COLO829 (cell line): ENCODE measurements at regions not wholly inside any gene's neighbourhood (a gene's known extent, or its start where the extent isn't known, plus 50 kb on each side); places are given as distances from the start of the nearest gene placed in this dataset.

Experiments
- DNase-seq: peaks from one replicate; pipeline ENCODE4 v3.0.0; 2012; ENCODE audit warnings: low spot score

GRCh38 chr21:24222676-24223075 is 1384.6 kb downstream of the MRPL39 start:
- no peak for DNase-seq

- no peak for DNase-seq
These were observed 1386.8 kb downstream of the MRPL39 start for GRCh38 chr21:24220446-24220845.

GRCh38 chr21:24217151-24217550 is 1390.1 kb downstream of the MRPL39 start:
- no peak for DNase-seq

GRCh38 chr21:24210130-24210529 is 1397.2 kb downstream of the MRPL39 start:
- DNase-seq, result no peak

- DNase-seq, result no peak
These were observed 1398.6 kb downstream of the MRPL39 start for GRCh38 chr21:24208562-24209260.

- no peak for DNase-seq
These were observed 1402.0 kb downstream of the MRPL39 start for GRCh38 chr21:24205319-24205718.

- no peak for DNase-seq
These were observed 1402.6 kb downstream of the MRPL39 start for GRCh38 chr21:24204641-24205040.

GRCh38 chr21:24200052-24200451 is 1407.2 kb downstream of the MRPL39 start:
- no peak for DNase-seq

- DNase-seq, result no peak
These were observed 1409.4 kb downstream of the MRPL39 start for GRCh38 chr21:24197923-24198322.

GRCh38 chr21:24197132-24197643 is 1410.1 kb downstream of the MRPL39 start:
- DNase-seq, result no peak

- DNase-seq, result no peak
These were observed 1418.8 kb downstream of the MRPL39 start for GRCh38 chr21:24188506-24188905.

GRCh38 chr21:24183077-24183476 is 1424.2 kb downstream of the MRPL39 start:
- DNase-seq, result no peak

- no peak for DNase-seq
These were observed 1428.2 kb downstream of the MRPL39 start for GRCh38 chr21:24179110-24179509.

- no peak for DNase-seq
These were observed 1432.2 kb downstream of the MRPL39 start for GRCh38 chr21:24175106-24175505.

- no peak for DNase-seq
These were observed 1435.5 kb downstream of the MRPL39 start for GRCh38 chr21:24171736-24172135.

- DNase-seq, result no peak
These were observed 1443.7 kb downstream of the MRPL39 start for GRCh38 chr21:24163539-24163938.

GRCh38 chr21:24160528-24160927 is 1446.8 kb downstream of the MRPL39 start:
- DNase-seq, result no peak

- DNase-seq, result no peak
These were observed 1454.1 kb downstream of the MRPL39 start for GRCh38 chr21:24153137-24153536.

- DNase-seq, result no peak
These were observed 1456.5 kb downstream of the MRPL39 start for GRCh38 chr21:24150753-24151152.

GRCh38 chr21:24148461-24148860 is 1458.8 kb downstream of the MRPL39 start:
- DNase-seq, result no peak

- no peak for DNase-seq
These were observed 1459.6 kb downstream of the MRPL39 start for GRCh38 chr21:24147674-24148073.

GRCh38 chr21:24131056-24131455 is 1476.2 kb downstream of the MRPL39 start:
- no peak for DNase-seq

- no peak for DNase-seq
These were observed 1479.6 kb downstream of the MRPL39 start for GRCh38 chr21:24127651-24128050.

GRCh38 chr21:24123785-24124184 is 1483.5 kb downstream of the MRPL39 start:
- DNase-seq, result no peak
